Naive thymus-derived CD4-positive, alpha-beta T cell (primary cell): ENCODE measurements at regions not wholly inside any gene's neighbourhood (a gene's known extent, or its start where the extent isn't known, plus 50 kb on each side); places are given as distances from the start of the nearest gene placed in this dataset.

ENCODE experiments used
- ATAC-seq: fragments of 150-1000 bp; cut with Tn5 transposase; 2 replicates; pipeline ENCODE4 v1.10.0; 2021; ENCODE audit warnings: mild to moderate bottlenecking, moderate library complexity
- CTCF ChIA-PET: fragments of 350-600 bp; sonication (Branson Sonifier 250); formaldehyde crosslinking; loops from one replicate; lab custom pipeline; 2021; ENCODE audit warnings: antibody characterized with exemption; lab: Charles Lee
- POLR2A ChIA-PET: fragments of 350-600 bp; sonication (Branson Sonifier 250); formaldehyde crosslinking; loops from one replicate; lab custom pipeline; 2021; ENCODE audit warnings: antibody characterized with exemption, inconsistent platforms; lab: Charles Lee
- DNase-seq, 9 donors: peaks; one replicate each; pipeline versions ENCODE4 v3.0.0 to v3.0.0-alpha.2; 2020 to 2022; ENCODE audit warnings: mixed read lengths in 1 of 9
- H3K27ac ChIP-seq: one replicate; pipeline ENCODE4 v1.7.0; 2013; ENCODE audit warnings: mild to moderate bottlenecking, low read depth, low read length, moderate library complexity
- H3K27me3 ChIP-seq, 2 donors: one replicate each; pipeline ENCODE4 v1.7.0; 2013; ENCODE audit warnings: low read length in 2 of 2, mild to moderate bottlenecking in 2 of 2, moderate library complexity in 2 of 2; ENCODE audit not compliant: control insufficient read depth in 2 of 2, insufficient read depth in 2 of 2
- H3K36me3 ChIP-seq, 3 experiments: 1 replicate in 2 of 3; 2 replicates in 1 of 3; pipeline ENCODE4 v1.7.0; 2013; ENCODE audit warnings: low read length in 3 of 3, mild to moderate bottlenecking in 3 of 3, moderate library complexity in 1 of 3; ENCODE audit not compliant: insufficient read depth in 3 of 3, control insufficient read depth in 2 of 3
- H3K4me1 ChIP-seq, 2 donors: one replicate each; pipeline ENCODE4 v1.7.0; 2013; ENCODE audit warnings: low read length in 2 of 2, mild to moderate bottlenecking in 2 of 2, moderate library complexity in 1 of 2; ENCODE audit not compliant: control insufficient read depth in 2 of 2, insufficient read depth in 2 of 2
- H3K4me3 ChIP-seq: 2 replicates; pipeline ENCODE4 v1.7.0; 2013; ENCODE audit warnings: mild to moderate bottlenecking, low read length
- H3K9me3 ChIP-seq, 3 experiments: 1 replicate in 2 of 3; 2 replicates in 1 of 3; pipeline ENCODE4 v1.7.0; 2013; ENCODE audit warnings: low read length in 3 of 3; ENCODE audit not compliant: control insufficient read depth in 2 of 3
- H3K27ac Mint-ChIP-seq, 9 donors: one replicate each; pipeline ENCODE4 v1.8.0; 2020 to 2022; ENCODE audit warnings: mixed read lengths in 9 of 9, mild to moderate bottlenecking in 8 of 9, moderate library complexity in 5 of 9, inconsistent platforms in 2 of 9
- H3K27me3 Mint-ChIP-seq, 5 donors: one replicate each; pipeline ENCODE4 v1.8.0; 2021 to 2022; ENCODE audit warnings: mixed read lengths in 5 of 5, mild to moderate bottlenecking in 1 of 5
- H3K36me3 Mint-ChIP-seq, 5 donors: one replicate each; pipeline ENCODE4 v1.8.0; 2020 to 2022; ENCODE audit warnings: mixed read lengths in 5 of 5, mild to moderate bottlenecking in 3 of 5, inconsistent platforms in 1 of 5
- H3K4me1 Mint-ChIP-seq, 7 donors: one replicate each; pipeline ENCODE4 v1.8.0; 2020 to 2022; ENCODE audit warnings: mixed read lengths in 7 of 7, mild to moderate bottlenecking in 3 of 7, inconsistent platforms in 1 of 7
- H3K4me3 Mint-ChIP-seq, 10 donors: one replicate each; pipeline ENCODE4 v1.8.0; 2020 to 2022; ENCODE audit warnings: mild to moderate bottlenecking in 10 of 10, mixed read lengths in 10 of 10, moderate library complexity in 6 of 10, inconsistent platforms in 2 of 10
- H3K9me3 Mint-ChIP-seq, 11 donors: one replicate each; pipeline ENCODE4 v1.8.0; 2020 to 2022; ENCODE audit warnings: mixed read lengths in 11 of 11, mild to moderate bottlenecking in 4 of 11, inconsistent platforms in 1 of 11, moderate library complexity in 1 of 11
- intact Hi-C, 2 donors: fragments of 100-400 bp; cut with micrococcal nuclease; formaldehyde crosslinking; loops; one replicate each; pipeline ENCODE4 v1.15.1; 2023

DNA sequence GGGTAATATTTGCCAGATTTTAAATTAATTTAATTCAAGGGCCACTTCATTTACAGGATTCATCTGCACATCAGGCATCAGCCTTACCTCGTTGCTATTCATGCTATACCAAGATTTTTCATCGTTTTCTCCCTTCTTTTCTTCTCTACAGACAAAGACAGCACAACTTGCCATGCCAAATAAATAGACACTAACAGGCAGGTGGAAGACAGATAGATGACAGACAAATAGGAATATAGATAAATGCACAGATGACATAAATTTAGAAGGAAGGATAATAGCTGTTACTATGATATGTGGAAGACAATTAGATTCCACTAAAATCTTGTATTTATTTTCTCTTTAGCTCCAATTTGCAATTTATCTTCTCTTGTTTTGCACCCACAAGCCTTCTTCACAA lies 164.5 kb upstream of the ARX start:
- H3K27ac Mint-ChIP-seq = no peak overlapping the region
- no peak for ATAC-seq
- H3K4me3 Mint-ChIP-seq = no peak overlapping the region

DNA sequence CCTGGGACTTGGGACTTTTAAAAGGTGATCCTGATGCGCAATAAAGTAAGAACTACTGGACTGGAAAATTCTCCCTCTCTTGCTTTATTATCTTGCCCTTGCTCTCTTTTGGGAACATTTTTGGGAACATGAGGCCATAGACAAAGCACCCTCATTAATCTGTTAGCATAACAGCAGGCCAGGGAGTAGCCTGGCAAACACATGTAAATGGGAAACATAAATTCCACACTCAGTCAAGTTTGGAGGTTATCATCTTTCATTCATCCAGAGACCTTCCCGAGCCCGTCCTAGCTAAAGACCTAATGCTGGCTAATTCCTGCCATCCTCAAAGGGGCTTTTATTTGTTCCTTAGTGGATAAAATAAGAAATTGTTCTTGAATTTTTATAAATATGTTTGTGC lies 162.8 kb upstream of the ARX start:
- Histone ChIP-seq H3K4me1 (no peaks in the 10 kb centered on the region), H3K4me3 (no peak overlapping the region), H3K9me3 (no peaks in the 10 kb centered on the region), H3K27me3 (no peaks in the 10 kb centered on the region), H3K36me3 (no peaks in the 10 kb centered on the region), H3K27ac (no peak overlapping the region)
- peaks cover 0 to 10% (median 8%) of the 10 kb centered on the region in 5 donors for H3K27me3 Mint-ChIP-seq
- DNase-seq (no peak), ATAC-seq (no peak)
- POLR2A ChIA-PET = no interaction called here
- no peak overlapping the region for H3K27ac Mint-ChIP-seq
- no peaks in the 10 kb centered on the region for H3K9me3 Mint-ChIP-seq
- intact Hi-C loops = no loop called here
- H3K36me3 Mint-ChIP-seq = no peaks in the 10 kb centered on the region
- H3K4me1 Mint-ChIP-seq = no peaks in the 10 kb centered on the region
- no peak overlapping the region for H3K4me3 Mint-ChIP-seq
- CTCF ChIA-PET = no interaction called here

More for the DNA sequence above, 164.5 kb upstream of the ARX start:
- Mint-ChIP-seq H3K36me3 (no peaks in the 10 kb centered on the region), H3K4me1 (no peaks in the 10 kb centered on the region), H3K27me3 (peaks cover 0 to 10% (median 8%) of the 10 kb centered on the region in 5 donors), H3K9me3 (no peaks in the 10 kb centered on the region)
- H3K27me3 ChIP-seq = no peaks in the 10 kb centered on the region
- intact Hi-C loops = no loop called here
- H3K4me3 ChIP-seq = no peak overlapping the region
- H3K4me1 ChIP-seq = no peaks in the 10 kb centered on the region
- no peaks in the 10 kb centered on the region for H3K9me3 ChIP-seq
- DNase-seq = no peak
- ChIA-PET POLR2A (no interaction called here), CTCF (no interaction called here)
- no peak overlapping the region for H3K27ac ChIP-seq
- H3K36me3 ChIP-seq = no peaks in the 10 kb centered on the region

DNA sequence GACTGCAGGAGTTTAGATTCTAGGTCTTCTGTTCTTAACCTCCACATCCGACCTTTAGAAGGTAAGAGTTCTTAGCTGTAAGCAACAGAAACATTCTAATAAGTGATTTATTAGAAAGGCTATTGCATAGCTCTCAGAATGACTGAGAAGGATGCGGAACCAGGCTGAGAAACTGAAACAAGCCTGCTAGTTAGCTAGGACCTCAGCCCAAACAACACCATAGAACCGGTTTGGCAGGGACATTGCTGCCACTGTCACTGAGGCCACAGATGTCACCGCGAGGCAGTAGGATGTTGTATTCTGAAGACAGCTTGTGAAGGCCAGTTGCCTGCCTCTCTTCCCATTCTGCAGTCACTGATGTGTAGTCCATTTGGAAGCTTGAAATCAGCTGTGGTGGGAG lies 160.0 kb upstream of the ARX start:
- Histone ChIP-seq H3K9me3 (no peaks in the 10 kb centered on the region), H3K36me3 (no peaks in the 10 kb centered on the region), H3K27ac (no peak overlapping the region), H3K27me3 (no peaks in the 10 kb centered on the region), H3K4me3 (no peak overlapping the region), H3K4me1 (no peaks in the 10 kb centered on the region)
- Mint-ChIP-seq H3K36me3 (no peaks in the 10 kb centered on the region), H3K9me3 (no peaks in the 10 kb centered on the region), H3K27me3 (peaks cover 0 to 8% (median 6%) of the 10 kb centered on the region in 5 donors), H3K4me3 (no peak overlapping the region), H3K27ac (no peak overlapping the region), H3K4me1 (no peaks in the 10 kb centered on the region)
- intact Hi-C loops = no loop called here
- ATAC-seq = no peak
- POLR2A ChIA-PET = no interaction called here
- DNase-seq = no peak
- CTCF ChIA-PET = no interaction called here

DNA sequence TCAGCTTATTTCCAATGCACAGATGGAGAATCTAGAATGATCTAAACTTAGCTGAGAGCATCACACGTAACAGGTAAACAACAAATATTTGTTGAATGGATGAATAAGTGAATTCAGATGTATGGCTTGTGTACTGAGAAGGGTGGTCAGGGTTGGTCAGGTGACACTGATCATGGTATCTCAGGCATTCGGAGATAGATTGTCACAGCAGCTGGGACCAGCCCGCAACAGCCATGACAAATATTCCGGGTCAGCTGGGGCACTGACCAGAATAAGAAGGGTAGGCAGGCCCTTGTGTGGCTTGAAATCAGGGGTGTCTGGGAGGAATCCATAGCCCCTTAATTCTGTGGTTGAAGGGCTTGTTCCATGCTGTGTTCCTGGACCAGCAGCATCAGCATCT lies 159.4 kb upstream of the ARX start:
- no peak overlapping the region for H3K4me3 ChIP-seq
- POLR2A ChIA-PET = no interaction called here
- no peaks in the 10 kb centered on the region for H3K36me3 Mint-ChIP-seq
- intact Hi-C loops = no loop called here
- H3K27ac ChIP-seq = no peak overlapping the region
- ATAC-seq (no peak), DNase-seq (no peak)
- no peaks in the 10 kb centered on the region for H3K27me3 ChIP-seq
- H3K27ac Mint-ChIP-seq = no peak overlapping the region
- no peak overlapping the region for H3K4me3 Mint-ChIP-seq
- no peaks in the 10 kb centered on the region for H3K9me3 ChIP-seq
- no peaks in the 10 kb centered on the region for H3K4me1 ChIP-seq
- CTCF ChIA-PET = interaction anchor here (0.7 kb wide), 1 partner anchor 33 kb away, joined by 3 read pairs; no protein-coding TSS in a partner anchor
- no peaks in the 10 kb centered on the region for H3K9me3 Mint-ChIP-seq
- no peaks in the 10 kb centered on the region for H3K36me3 ChIP-seq
- peaks cover 0 to 4% (median 2%) of the 10 kb centered on the region in 5 donors for H3K27me3 Mint-ChIP-seq
- H3K4me1 Mint-ChIP-seq = no peaks in the 10 kb centered on the region

DNA sequence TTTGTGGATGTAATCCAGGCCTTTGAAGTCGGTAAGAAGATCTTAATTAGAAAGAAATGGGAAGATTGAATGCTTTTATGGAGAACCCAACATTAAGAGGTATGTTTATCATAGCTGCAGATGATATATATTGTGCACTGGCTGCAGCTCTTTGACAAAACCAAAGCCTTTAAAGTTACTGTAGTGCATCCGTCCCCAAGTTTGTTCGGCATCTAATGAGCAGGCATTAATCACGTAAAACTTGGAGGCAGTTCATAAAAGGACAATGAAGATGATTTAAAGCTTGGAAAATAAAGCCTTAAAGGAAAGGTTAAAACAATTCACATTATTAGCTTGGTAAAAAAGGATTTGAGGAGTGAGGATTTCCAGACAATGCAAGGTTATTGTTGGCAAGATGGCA lies 150.8 kb upstream of the ARX start:
- H3K4me3 Mint-ChIP-seq = no peak overlapping the region
- intact Hi-C loops = no loop called here

DNA sequence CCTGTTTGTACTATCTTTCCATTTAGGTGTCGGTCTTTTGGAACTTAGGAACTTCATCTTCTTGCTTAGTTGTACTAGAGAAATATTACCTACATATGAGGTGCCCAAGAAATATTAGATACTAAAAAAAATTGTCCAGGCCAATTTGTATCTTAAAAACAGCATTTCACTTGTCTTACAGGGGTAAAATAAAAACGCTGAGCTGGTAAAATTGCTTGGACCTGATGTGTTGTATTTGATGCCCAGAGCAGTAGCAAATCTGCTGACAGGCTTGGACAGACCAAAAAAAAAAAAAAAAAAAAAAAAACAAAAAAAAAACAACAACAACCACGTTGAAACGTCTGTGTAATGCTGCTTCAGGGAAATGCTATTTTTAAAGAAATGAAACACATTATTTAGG lies 150.4 kb upstream of the ARX start:
- Mint-ChIP-seq H3K9me3 (peaks cover 0 to 2% (median 0%) of the 10 kb centered on the region in 11 donors), H3K36me3 (no peaks in the 10 kb centered on the region), H3K4me3 (no peak overlapping the region), H3K27me3 (peaks cover 0 to 16% (median 6%) of the 10 kb centered on the region in 5 donors), H3K27ac (no peak overlapping the region), H3K4me1 (no peaks in the 10 kb centered on the region)
- Histone ChIP-seq H3K4me3 (no peak overlapping the region), H3K36me3 (no peaks in the 10 kb centered on the region), H3K27me3 (no peaks in the 10 kb centered on the region), H3K4me1 (no peaks in the 10 kb centered on the region), H3K27ac (no peak overlapping the region), H3K9me3 (no peaks in the 10 kb centered on the region)
- ATAC-seq (no peak), DNase-seq (no peak)
- POLR2A ChIA-PET = no interaction called here
- intact Hi-C loops = no loop called here
- CTCF ChIA-PET = no interaction called here

More for the DNA sequence above, 150.8 kb upstream of the ARX start:
- H3K4me1 ChIP-seq = no peaks in the 10 kb centered on the region
- no peaks in the 10 kb centered on the region for H3K27me3 ChIP-seq
- H3K36me3 ChIP-seq = no peaks in the 10 kb centered on the region
- H3K9me3 ChIP-seq = no peaks in the 10 kb centered on the region
- CTCF ChIA-PET = no interaction called here
- Mint-ChIP-seq H3K9me3 (peaks cover 0 to 2% (median 0%) of the 10 kb centered on the region in 11 donors), H3K27ac (no peak overlapping the region), H3K36me3 (no peaks in the 10 kb centered on the region), H3K4me1 (no peaks in the 10 kb centered on the region), H3K27me3 (peaks cover 0 to 16% (median 6%) of the 10 kb centered on the region in 5 donors)
- DNase-seq (no peak), ATAC-seq (no peak)
- H3K27ac ChIP-seq = no peak overlapping the region
- H3K4me3 ChIP-seq = no peak overlapping the region
- POLR2A ChIA-PET = no interaction called here

DNA sequence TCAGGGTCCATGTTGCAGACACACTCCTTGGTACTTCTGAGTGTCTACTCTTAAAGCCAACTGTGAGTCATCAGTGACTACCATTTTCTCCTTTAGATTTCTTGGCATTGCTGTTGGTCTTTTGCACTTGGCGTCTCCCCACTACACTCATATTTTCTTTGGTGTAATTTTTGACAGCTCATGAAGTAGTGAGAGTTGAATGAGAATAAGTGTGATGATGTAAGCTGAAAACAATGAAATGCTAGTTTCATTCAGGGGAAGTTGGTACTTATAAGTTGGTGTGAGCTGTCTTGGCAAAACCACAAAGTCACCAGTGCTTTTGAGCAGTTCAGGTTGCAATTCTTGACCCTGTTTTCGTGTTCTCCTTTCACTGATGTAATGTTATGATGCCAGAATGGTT lies 142.9 kb upstream of the ARX start:
- Mint-ChIP-seq H3K36me3 (no peaks in the 10 kb centered on the region), H3K27me3 (peaks cover 3 to 16% (median 12%) of the 10 kb centered on the region in 5 donors), H3K4me1 (no peaks in the 10 kb centered on the region), H3K4me3 (no peak overlapping the region), H3K9me3 (peaks cover 0 to 4% (median 0%) of the 10 kb centered on the region in 11 donors), H3K27ac (no peak overlapping the region)
- H3K27me3 ChIP-seq = no peaks in the 10 kb centered on the region
- H3K9me3 ChIP-seq = no peaks in the 10 kb centered on the region
- H3K27ac ChIP-seq = no peak overlapping the region
- no peaks in the 10 kb centered on the region for H3K4me1 ChIP-seq
- H3K36me3 ChIP-seq = no peaks in the 10 kb centered on the region
- no peak overlapping the region for H3K4me3 ChIP-seq
- intact Hi-C loops = no loop called here
- POLR2A ChIA-PET = no interaction called here
- no peak for DNase-seq
- no peak for ATAC-seq
- CTCF ChIA-PET = no interaction called here
